ENCODE measurements at regions not wholly inside any gene's neighbourhood (a gene's known extent, or its start where the extent isn't known, plus 50 kb on each side); places are given as distances from the start of the nearest gene placed in this dataset.

DNA sequence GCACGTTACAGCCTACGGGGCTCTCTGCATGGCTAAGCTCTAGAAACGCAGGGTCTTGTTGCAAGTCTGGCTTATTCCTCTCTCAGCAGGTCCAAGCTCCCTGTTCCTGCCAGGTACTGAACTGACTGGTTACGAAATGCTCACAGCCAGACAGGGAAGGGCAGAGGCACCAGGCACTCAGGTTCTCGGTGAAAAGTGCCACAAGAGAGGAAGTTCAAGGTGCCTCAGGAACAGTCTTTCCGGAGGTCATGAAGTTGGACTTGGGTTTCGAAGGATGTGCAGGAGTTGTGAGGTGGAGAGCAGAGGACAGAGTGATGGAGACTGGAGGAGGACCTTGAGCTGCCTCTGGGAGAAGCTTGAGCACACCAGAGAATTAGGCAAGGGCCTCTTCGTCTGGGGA lies 124.7 kb upstream of the GSE1 start:
- TF ChIP-seq EP300 (conservative IDR thresholded peaks at IDR 0.05; ENCODE audit: poor library complexity, severe bottlenecking) (no peak), EZH2 (IDR thresholded peaks at IDR 0.05; ENCODE audit: borderline replicate concordance, insufficient read depth, low read length, poor library complexity, severe bottlenecking) (no peak), TAF1 (IDR thresholded peaks at IDR 0.05; ENCODE audit: low read depth) (no peak), POLR2AphosphoS5 (IDR thresholded peaks at IDR 0.05) (no peak), RAD21 (conservative IDR thresholded peaks at IDR 0.05) (no peak)
- TF ChIP-seq, protein P1, sequence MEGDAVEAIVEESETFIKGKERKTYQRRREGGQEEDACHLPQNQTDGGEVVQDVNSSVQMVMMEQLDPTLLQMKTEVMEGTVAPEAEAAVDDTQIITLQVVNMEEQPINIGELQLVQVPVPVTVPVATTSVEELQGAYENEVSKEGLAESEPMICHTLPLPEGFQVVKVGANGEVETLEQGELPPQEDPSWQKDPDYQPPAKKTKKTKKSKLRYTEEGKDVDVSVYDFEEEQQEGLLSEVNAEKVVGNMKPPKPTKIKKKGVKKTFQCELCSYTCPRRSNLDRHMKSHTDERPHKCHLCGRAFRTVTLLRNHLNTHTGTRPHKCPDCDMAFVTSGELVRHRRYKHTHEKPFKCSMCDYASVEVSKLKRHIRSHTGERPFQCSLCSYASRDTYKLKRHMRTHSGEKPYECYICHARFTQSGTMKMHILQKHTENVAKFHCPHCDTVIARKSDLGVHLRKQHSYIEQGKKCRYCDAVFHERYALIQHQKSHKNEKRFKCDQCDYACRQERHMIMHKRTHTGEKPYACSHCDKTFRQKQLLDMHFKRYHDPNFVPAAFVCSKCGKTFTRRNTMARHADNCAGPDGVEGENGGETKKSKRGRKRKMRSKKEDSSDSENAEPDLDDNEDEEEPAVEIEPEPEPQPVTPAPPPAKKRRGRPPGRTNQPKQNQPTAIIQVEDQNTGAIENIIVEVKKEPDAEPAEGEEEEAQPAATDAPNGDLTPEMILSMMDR (IDR thresholded peaks at IDR 0.05; ENCODE audit: poor library complexity, severe bottlenecking) = no peak
- TF ChIP-seq, protein P2, sequence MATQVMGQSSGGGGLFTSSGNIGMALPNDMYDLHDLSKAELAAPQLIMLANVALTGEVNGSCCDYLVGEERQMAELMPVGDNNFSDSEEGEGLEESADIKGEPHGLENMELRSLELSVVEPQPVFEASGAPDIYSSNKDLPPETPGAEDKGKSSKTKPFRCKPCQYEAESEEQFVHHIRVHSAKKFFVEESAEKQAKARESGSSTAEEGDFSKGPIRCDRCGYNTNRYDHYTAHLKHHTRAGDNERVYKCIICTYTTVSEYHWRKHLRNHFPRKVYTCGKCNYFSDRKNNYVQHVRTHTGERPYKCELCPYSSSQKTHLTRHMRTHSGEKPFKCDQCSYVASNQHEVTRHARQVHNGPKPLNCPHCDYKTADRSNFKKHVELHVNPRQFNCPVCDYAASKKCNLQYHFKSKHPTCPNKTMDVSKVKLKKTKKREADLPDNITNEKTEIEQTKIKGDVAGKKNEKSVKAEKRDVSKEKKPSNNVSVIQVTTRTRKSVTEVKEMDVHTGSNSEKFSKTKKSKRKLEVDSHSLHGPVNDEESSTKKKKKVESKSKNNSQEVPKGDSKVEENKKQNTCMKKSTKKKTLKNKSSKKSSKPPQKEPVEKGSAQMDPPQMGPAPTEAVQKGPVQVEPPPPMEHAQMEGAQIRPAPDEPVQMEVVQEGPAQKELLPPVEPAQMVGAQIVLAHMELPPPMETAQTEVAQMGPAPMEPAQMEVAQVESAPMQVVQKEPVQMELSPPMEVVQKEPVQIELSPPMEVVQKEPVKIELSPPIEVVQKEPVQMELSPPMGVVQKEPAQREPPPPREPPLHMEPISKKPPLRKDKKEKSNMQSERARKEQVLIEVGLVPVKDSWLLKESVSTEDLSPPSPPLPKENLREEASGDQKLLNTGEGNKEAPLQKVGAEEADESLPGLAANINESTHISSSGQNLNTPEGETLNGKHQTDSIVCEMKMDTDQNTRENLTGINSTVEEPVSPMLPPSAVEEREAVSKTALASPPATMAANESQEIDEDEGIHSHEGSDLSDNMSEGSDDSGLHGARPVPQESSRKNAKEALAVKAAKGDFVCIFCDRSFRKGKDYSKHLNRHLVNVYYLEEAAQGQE (IDR thresholded peaks at IDR 0.05; ENCODE audit: borderline replicate concordance) = no peak
